ENCODE measurements at regions not wholly inside any gene's neighbourhood (a gene's known extent, or its start where the extent isn't known, plus 50 kb on each side); places are given as distances from the start of the nearest gene placed in this dataset.

DNA sequence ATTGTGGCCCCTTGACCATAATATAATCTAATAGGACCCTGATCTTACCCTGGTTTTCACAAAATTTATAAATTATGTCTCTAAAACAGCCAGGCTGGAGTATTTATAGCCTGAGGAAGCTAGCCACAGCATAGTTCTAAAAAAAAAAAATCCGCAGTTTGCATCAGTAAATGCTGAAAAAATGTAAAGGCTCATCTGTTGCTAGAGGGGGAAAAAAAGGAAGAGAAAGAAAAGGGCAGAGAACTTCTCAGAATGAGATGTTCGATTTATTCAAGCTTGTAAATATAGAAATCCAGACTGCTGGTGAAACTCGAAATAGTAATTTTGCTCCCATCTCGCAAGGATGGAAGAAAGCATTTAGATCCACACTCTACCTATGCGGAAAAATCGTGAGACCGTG lies 467.5 kb downstream of the NTRK2 start (continued):
- TF ChIP-seq, protein P1, sequence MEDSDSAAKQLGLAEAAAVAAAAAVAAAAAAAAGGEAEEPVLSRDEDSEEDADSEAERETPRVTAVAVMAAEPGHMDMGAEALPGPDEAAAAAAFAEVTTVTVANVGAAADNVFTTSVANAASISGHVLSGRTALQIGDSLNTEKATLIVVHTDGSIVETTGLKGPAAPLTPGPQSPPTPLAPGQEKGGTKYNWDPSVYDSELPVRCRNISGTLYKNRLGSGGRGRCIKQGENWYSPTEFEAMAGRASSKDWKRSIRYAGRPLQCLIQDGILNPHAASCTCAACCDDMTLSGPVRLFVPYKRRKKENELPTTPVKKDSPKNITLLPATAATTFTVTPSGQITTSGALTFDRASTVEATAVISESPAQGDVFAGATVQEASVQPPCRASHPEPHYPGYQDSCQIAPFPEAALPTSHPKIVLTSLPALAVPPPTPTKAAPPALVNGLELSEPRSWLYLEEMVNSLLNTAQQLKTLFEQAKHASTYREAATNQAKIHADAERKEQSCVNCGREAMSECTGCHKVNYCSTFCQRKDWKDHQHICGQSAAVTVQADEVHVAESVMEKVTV (CRISPR knock-in tag; IDR thresholded peaks at IDR 0.05): no peak

DNA sequence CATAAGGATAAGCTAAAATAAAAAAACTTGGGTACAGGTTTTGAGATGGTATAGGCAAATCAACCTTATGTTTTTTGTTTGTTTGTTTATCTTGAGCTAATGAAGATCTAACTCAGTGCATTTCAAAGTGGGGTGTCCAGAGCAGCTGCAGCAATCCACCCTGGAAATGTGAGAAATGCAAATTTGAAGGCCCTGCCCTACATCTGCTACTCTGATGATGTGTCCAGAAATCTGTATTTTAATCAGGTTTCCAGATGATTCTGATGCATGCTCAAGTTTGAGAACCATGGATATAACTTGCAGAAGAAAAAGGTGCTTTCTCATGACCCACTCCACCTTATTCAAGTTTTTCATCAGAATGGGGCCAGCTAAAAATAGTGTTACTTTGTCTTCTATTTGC lies 467.0 kb downstream of the NTRK2 start:
- Histone ChIP-seq H3K4me2 (ENCODE audit: insufficient read depth, low read length) (no peak overlapping the region), H3K27ac (ENCODE audit: extremely low read depth, low read depth, low read length) (no peak overlapping the region), H4K20me1 (replicated peaks; ENCODE audit: control insufficient read depth, insufficient read depth, low read length) (no peaks in the 10 kb centered on the region), H3K36me3 (ENCODE audit: control insufficient read depth, insufficient read depth, low read length) (no peaks in the 10 kb centered on the region), H3K4me3 (no peak overlapping the region), H3K79me2 (ENCODE audit: control insufficient read depth, insufficient read depth, low read length) (no peaks in the 10 kb centered on the region), H3K4me1 (replicated peaks in 1 of 2; ENCODE audit: control insufficient read depth in 2 of 2, insufficient read depth in 2 of 2, low read length in 2 of 2) (no peaks in the 10 kb centered on the region), H2AFZ (ENCODE audit: low read depth, low read length) (no peak overlapping the region), H3K9me3 (replicated peaks; ENCODE audit: control insufficient read depth, insufficient read depth, low read depth, low read length) (no peaks in the 10 kb centered on the region), H3K9me1 (ENCODE audit: control insufficient read depth, insufficient read depth, low read length) (no peaks in the 10 kb centered on the region), H3K9ac (ENCODE audit: insufficient read depth in 1 of 2, low read depth in 2 of 2, low read length in 2 of 2) (no peak overlapping the region), H3K27me3 (ENCODE audit: control insufficient read depth in 2 of 2, insufficient read depth in 2 of 2, low read length in 2 of 2) (no peaks in the 10 kb centered on the region)
- ATAC-seq: no peak
- intact Hi-C loops (cut with micrococcal nuclease) (no loop called here), in situ Hi-C loops (cut with MboI) (no loop called here)
- ChIA-PET POLR2A (no interaction called here), CTCF (ENCODE audit: low intra/inter-chr PET ratio) (no interaction called here)
- DNase-seq (ENCODE audit: extremely low read depth in 1 of 4, low spot score in 3 of 4): no peak
- no TSS peak for BruUV-seq (replicated peaks)
- no peak for FAIRE-seq
- TF ChIP-seq, protein P2, sequence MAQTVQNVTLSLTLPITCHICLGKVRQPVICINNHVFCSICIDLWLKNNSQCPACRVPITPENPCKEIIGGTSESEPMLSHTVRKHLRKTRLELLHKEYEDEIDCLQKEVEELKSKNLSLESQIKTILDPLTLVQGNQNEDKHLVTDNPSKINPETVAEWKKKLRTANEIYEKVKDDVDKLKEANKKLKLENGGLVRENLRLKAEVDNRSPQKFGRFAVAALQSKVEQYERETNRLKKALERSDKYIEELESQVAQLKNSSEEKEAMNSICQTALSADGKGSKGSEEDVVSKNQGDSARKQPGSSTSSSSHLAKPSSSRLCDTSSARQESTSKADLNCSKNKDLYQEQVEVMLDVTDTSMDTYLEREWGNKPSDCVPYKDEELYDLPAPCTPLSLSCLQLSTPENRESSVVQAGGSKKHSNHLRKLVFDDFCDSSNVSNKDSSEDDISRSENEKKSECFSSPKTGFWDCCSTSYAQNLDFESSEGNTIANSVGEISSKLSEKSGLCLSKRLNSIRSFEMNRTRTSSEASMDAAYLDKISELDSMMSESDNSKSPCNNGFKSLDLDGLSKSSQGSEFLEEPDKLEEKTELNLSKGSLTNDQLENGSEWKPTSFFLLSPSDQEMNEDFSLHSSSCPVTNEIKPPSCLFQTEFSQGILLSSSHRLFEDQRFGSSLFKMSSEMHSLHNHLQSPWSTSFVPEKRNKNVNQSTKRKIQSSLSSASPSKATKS (CRISPR knock-in tag; IDR thresholded peaks at IDR 0.05): no peak
- TF ChIP-seq RBM15 (IDR thresholded peaks at IDR 0.05; ENCODE audit: insufficient read depth, low read length) (no peak), ESRRA (IDR thresholded peaks at IDR 0.05; ENCODE audit: borderline replicate concordance, low read depth) (no peak), ZBTB8A (IDR thresholded peaks at IDR 0.05; ENCODE audit: partially characterized antibody) (no peak), MCM3 (IDR thresholded peaks at IDR 0.05) (no peak), KAT2B (IDR thresholded peaks at IDR 0.05; ENCODE audit: low read depth, low read length) (no peak), ZFP1 (CRISPR knock-in tag; IDR thresholded peaks at IDR 0.05) (no peak), POU5F1 (IDR thresholded peaks at IDR 0.05; ENCODE audit: borderline replicate concordance, low read depth, low read length, partially characterized antibody) (no peak)
- TF ChIP-seq, protein P3, sequence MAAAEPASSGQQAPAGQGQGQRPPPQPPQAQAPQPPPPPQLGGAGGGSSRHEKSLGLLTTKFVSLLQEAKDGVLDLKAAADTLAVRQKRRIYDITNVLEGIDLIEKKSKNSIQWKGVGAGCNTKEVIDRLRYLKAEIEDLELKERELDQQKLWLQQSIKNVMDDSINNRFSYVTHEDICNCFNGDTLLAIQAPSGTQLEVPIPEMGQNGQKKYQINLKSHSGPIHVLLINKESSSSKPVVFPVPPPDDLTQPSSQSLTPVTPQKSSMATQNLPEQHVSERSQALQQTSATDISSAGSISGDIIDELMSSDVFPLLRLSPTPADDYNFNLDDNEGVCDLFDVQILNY (CRISPR knock-in tag; IDR thresholded peaks at IDR 0.05): no peak
- TF ChIP-seq, protein P4, sequence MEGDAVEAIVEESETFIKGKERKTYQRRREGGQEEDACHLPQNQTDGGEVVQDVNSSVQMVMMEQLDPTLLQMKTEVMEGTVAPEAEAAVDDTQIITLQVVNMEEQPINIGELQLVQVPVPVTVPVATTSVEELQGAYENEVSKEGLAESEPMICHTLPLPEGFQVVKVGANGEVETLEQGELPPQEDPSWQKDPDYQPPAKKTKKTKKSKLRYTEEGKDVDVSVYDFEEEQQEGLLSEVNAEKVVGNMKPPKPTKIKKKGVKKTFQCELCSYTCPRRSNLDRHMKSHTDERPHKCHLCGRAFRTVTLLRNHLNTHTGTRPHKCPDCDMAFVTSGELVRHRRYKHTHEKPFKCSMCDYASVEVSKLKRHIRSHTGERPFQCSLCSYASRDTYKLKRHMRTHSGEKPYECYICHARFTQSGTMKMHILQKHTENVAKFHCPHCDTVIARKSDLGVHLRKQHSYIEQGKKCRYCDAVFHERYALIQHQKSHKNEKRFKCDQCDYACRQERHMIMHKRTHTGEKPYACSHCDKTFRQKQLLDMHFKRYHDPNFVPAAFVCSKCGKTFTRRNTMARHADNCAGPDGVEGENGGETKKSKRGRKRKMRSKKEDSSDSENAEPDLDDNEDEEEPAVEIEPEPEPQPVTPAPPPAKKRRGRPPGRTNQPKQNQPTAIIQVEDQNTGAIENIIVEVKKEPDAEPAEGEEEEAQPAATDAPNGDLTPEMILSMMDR (IDR thresholded peaks at IDR 0.05 in 2 of 3, conservative IDR thresholded peaks at IDR 0.05 in 1 of 3; ENCODE audit: insufficient read depth in 2 of 3, low read depth in 1 of 3, low read length in 3 of 3): no peak
- TF ChIP-seq, protein P5, sequence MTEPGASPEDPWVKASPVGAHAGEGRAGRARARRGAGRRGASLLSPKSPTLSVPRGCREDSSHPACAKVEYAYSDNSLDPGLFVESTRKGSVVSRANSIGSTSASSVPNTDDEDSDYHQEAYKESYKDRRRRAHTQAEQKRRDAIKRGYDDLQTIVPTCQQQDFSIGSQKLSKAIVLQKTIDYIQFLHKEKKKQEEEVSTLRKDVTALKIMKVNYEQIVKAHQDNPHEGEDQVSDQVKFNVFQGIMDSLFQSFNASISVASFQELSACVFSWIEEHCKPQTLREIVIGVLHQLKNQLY (CRISPR knock-in tag; conservative IDR thresholded peaks at IDR 0.05): no peak
- TF ChIP-seq, protein P6, sequence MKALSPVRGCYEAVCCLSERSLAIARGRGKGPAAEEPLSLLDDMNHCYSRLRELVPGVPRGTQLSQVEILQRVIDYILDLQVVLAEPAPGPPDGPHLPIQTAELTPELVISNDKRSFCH (CRISPR knock-in tag; IDR thresholded peaks at IDR 0.05): no peak
- TF ChIP-seq, protein P6 (tag; IDR thresholded peaks at IDR 0.05): no peak
